Kidney (tissue), 13 donors: ENCODE measurements at regions not wholly inside any gene's neighbourhood (a gene's known extent, or its start where the extent isn't known, plus 50 kb on each side); places are given as distances from the start of the nearest gene placed in this dataset.

Experiments used
- DNase-seq, 5 donors: peaks; one replicate each; pipeline ENCODE4 v3.0.0-alpha.2; 2013 to 2020
- FAIRE-seq: peaks from 2 replicates; lab custom pipeline; 2012; peaks lifted over from hg19 to GRCh38; lab: Jason Lieb, UNC
- H3K27ac ChIP-seq, 2 donors: one replicate each; pipeline ENCODE4 v1.7.0; 2013; ENCODE audit warnings: low read depth in 2 of 2, low read length in 2 of 2, inconsistent platforms in 1 of 2
- H3K27me3 ChIP-seq: one replicate; pipeline ENCODE4 v1.7.1; 2013; ENCODE audit warnings: low read length, inconsistent platforms; ENCODE audit not compliant: control insufficient read depth, insufficient read depth
- H3K36me3 ChIP-seq, 3 donors: one replicate each; pipeline versions ENCODE4 v1.7.0 to v1.7.1; 2013; ENCODE audit warnings: low read length in 3 of 3, control low read depth in 1 of 3, inconsistent platforms in 1 of 3; ENCODE audit not compliant: insufficient read depth in 3 of 3, control insufficient read depth in 2 of 3
- H3K4me1 ChIP-seq, 3 donors: one replicate each; pipeline versions ENCODE4 v1.7.0 to v1.7.1; 2013; ENCODE audit warnings: low read length in 3 of 3, inconsistent platforms in 1 of 3, low read depth in 1 of 3; ENCODE audit not compliant: control insufficient read depth in 2 of 3, insufficient read depth in 2 of 3
- H3K4me3 ChIP-seq, 3 donors: one replicate each; pipeline versions ENCODE4 v1.7.0 to v1.8.1; 2013; ENCODE audit warnings: low read length in 3 of 3, control low read depth in 1 of 3, inconsistent platforms in 1 of 3
- H3K9ac ChIP-seq, 3 donors: one replicate each; pipeline versions ENCODE4 v1.7.0 to v1.7.1; 2013; ENCODE audit warnings: low read length in 3 of 3, control low read depth in 1 of 3, inconsistent platforms in 1 of 3
- H3K9me3 ChIP-seq, 3 donors: one replicate each; pipeline versions ENCODE4 v1.7.0 to v1.7.1; 2013; ENCODE audit warnings: low read length in 3 of 3, control low read depth in 1 of 3, inconsistent platforms in 1 of 3; ENCODE audit not compliant: control insufficient read depth in 2 of 3, insufficient read depth in 1 of 3
- CTCF ChIP-seq: IDR thresholded peaks from 3 replicates; pipeline ENCODE4 v1.5.1; 2012; ENCODE audit warnings: mild to moderate bottlenecking, moderate library complexity, borderline replicate concordance; ENCODE audit not compliant: insufficient read depth; ENCODE audit errors: extremely low read depth
- intact Hi-C: fragments of 100-400 bp; cut with DNase I; formaldehyde crosslinking; loops from one replicate; pipeline ENCODE4 v1.11.1; 2022
- donor health status: control.
- donor health status: control.
- donor health status: control.
- donor health status: control.
- donor health status: control.
- donor health status: DM: yes; HTN: yes; CAD: no.
- donor health status: Normal renal cell carcinoma (clear cell type).

DNA sequence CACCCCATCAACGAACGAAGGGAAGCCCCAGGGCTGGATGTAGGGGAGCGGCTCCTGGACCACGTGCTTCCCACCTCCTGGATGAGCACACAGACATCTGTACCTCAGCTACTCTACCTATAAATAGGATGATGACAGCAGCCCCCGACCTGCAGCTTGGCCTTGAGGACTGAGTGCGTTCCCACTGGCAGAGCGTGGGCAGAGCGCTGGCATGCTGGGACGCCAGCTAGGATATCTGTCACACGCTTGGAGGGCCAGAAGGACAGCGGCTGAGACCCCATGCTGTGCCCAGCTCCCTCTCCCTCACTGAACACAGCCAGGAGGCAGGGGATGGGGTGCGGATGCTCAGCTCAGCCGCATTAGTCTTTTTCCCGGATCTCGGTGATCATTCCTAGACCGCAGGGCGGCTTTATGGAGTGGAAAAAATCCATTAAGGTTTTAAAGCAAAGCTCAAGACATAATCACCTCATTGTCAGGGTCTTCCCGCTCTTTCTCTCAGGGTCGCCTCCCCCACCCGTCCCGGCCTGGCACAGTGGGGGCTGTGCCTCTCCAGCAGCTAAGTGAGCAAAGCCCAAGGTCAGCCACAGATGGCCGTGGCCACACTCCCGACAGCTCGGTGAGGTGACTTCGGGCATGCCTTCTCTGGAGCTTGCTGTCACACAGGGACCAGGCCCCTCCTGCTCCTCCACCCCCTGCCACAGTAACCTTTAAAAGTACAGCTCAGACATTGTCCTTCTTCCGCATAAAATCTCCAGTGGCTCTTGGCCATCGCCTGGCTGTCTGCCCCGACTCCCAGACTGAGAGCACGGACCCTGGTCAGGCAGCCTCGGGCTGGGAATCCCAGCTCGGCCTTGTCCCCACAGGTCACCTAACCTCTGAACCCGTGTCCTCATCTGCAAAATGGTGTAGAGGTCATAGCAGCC lies 69.6 kb upstream of the SHISAL1 start:
- no peaks in the 10 kb centered on the region for H3K27me3 ChIP-seq
- FAIRE-seq (no peak), DNase-seq (peak; percentile 51 to 92 (median 85))
- H3K27ac ChIP-seq = no peak overlapping the region
- peaks cover 0 to 3% (median 3%) of the 10 kb centered on the region in 3 donors for H3K9me3 ChIP-seq
- intact Hi-C loops = no loop called here
- no peaks in the 10 kb centered on the region for H3K4me1 ChIP-seq
- H3K4me3 ChIP-seq = no peak overlapping the region
- H3K36me3 ChIP-seq = no peaks in the 10 kb centered on the region
- H3K9ac ChIP-seq = no peak overlapping the region
- TF ChIP-seq CTCF = no peak

GRCh38 chr22:44381761-44382115 lies 69.0 kb upstream of the SHISAL1 start:
- Histone ChIP-seq H3K4me3 (no peak overlapping the region), H3K27ac (no peak overlapping the region), H3K27me3 (no peaks in the 10 kb centered on the region), H3K4me1 (no peaks in the 10 kb centered on the region), H3K9ac (no peak overlapping the region), H3K36me3 (no peaks in the 10 kb centered on the region), H3K9me3 (peaks cover 0 to 3% (median 3%) of the 10 kb centered on the region in 3 donors)
- FAIRE-seq (no peak), DNase-seq (peak in 1 of 5 donors; percentile 26)
- no peak for TF ChIP-seq CTCF
- intact Hi-C loops = no loop called here

- Histone ChIP-seq H3K27ac (no peak overlapping the region), H3K27me3 (no peaks in the 10 kb centered on the region), H3K4me3 (no peak overlapping the region), H3K4me1 (no peaks in the 10 kb centered on the region), H3K9me3 (peaks cover 0 to 3% (median 3%) of the 10 kb centered on the region in 3 donors), H3K9ac (no peak overlapping the region), H3K36me3 (no peaks in the 10 kb centered on the region)
- intact Hi-C loops = no loop called here
- FAIRE-seq (no peak), DNase-seq (peak in 2 of 5 donors; percentile 36 to 39)
- no peak for TF ChIP-seq CTCF
Observed at GRCh38 chr22:44380756-44381486, 68.2 kb upstream of the SHISAL1 start.
